ENCODE measurements at regions not wholly inside any gene's neighbourhood (a gene's known extent, or its start where the extent isn't known, plus 50 kb on each side); places are given as distances from the start of the nearest gene placed in this dataset.
A peak's percentile ranks its signal among the peaks of the same experiment; 100 is the strongest.

DNA sequence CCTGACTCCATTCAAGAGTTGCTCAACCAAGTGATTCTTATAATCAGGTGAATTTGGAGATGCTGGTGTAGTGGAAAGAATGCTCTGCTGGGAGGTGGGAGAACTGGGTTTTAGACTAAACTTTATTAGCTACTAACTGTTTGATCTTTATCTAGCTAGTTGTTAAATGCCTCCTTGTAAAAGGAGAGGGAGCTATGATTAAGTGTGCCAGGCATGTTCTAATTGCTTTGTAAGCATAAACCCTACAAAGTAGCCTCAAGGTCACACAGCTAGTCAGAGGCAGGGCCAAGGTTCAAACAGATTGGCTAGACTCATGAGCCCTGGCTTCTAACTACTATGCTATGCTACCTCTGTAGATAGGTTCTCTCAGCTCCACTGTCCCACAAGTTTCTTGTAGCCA lies 105.5 kb downstream of the NXPE2 start:
- H3K4me1 ChIP-seq (ENCODE audit: control insufficient read depth, insufficient read depth, low read length), result peaks cover 3% of the 10 kb centered on the region

DNA sequence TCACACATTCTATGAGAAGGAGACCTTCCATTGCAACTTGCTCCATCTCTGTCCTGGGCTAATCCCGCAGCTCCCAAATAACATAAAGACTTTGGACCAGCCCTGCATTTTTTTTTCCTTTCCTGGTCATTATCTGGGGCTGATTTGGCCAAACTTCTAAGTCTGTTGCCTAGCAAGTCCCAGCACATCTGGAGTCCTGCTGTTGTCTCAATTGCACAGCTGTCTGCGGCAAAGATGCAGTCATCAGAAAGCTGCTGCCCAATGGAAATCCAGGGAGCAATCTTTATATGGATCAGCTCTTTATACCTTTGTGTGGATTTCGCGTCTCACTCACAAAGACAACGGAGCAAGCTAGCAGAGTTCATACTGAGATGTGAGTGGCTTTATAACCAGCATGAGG lies 105.9 kb downstream of the NXPE2 start:
- H3K9me3 ChIP-seq (replicated peaks; ENCODE audit: control insufficient read depth, low read depth, low read length), result no peaks in the 10 kb centered on the region
- 11% methylated on average over 5 of the region's 5 CpGs for WGBS (ENCODE audit: insufficient coverage)
- peak; percentile 71 for DNase-seq
- peaks cover 3% of the 10 kb centered on the region for H3K4me1 ChIP-seq (ENCODE audit: control insufficient read depth, insufficient read depth, low read length)
- no peak overlapping the region for H3K27ac ChIP-seq (ENCODE audit: low read length)
- H3K27me3 ChIP-seq (ENCODE audit: control insufficient read depth, insufficient read depth, low read length), result no peaks in the 10 kb centered on the region
- H3K36me3 ChIP-seq (ENCODE audit: control insufficient read depth, insufficient read depth, low read length), result no peaks in the 10 kb centered on the region
- H3K4me3 ChIP-seq (ENCODE audit: low read length), result no peak overlapping the region

More for the DNA sequence above, 105.5 kb downstream of the NXPE2 start:
- H3K36me3 ChIP-seq (ENCODE audit: control insufficient read depth, insufficient read depth, low read length), result no peaks in the 10 kb centered on the region
- no peaks in the 10 kb centered on the region for H3K27me3 ChIP-seq (ENCODE audit: control insufficient read depth, insufficient read depth, low read length)
- no peak overlapping the region for H3K4me3 ChIP-seq (ENCODE audit: low read length)
- no peaks in the 10 kb centered on the region for H3K9me3 ChIP-seq (replicated peaks; ENCODE audit: control insufficient read depth, low read depth, low read length)
- no peak overlapping the region for H3K27ac ChIP-seq (ENCODE audit: low read length)
- DNase-seq, result no peak

DNA sequence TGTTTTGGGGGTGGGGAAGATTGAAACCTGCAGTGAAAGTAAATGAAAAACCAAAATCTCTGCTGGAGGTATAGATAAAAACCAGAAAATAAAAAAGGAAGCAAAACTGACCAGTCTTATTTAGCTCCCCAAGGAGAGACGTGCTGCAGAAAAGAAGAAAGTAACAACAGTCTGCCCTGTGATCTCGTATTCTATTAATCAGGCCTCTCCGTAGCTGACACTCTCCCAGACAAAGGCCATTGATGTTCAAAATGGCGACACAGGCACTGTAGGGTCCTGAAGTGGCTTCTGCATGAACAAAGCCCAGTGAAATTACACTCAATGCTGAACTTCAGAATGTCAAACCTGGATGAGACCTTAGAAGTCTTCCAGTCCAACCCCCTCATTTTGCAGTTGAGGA lies 106.6 kb downstream of the NXPE2 start:
- Histone ChIP-seq H3K27me3 (ENCODE audit: control insufficient read depth, insufficient read depth, low read length) (no peaks in the 10 kb centered on the region), H3K36me3 (ENCODE audit: control insufficient read depth, insufficient read depth, low read length) (no peaks in the 10 kb centered on the region), H3K4me1 (ENCODE audit: control insufficient read depth, insufficient read depth, low read length) (peaks cover 3% of the 10 kb centered on the region), H3K27ac (ENCODE audit: low read length) (no peak overlapping the region), H3K9me3 (replicated peaks; ENCODE audit: control insufficient read depth, low read depth, low read length) (no peaks in the 10 kb centered on the region), H3K4me3 (ENCODE audit: low read length) (no peak overlapping the region)
- WGBS (ENCODE audit: insufficient coverage), result 85% methylated on average over 4 of the region's 4 CpGs
- no peak for DNase-seq

DNA sequence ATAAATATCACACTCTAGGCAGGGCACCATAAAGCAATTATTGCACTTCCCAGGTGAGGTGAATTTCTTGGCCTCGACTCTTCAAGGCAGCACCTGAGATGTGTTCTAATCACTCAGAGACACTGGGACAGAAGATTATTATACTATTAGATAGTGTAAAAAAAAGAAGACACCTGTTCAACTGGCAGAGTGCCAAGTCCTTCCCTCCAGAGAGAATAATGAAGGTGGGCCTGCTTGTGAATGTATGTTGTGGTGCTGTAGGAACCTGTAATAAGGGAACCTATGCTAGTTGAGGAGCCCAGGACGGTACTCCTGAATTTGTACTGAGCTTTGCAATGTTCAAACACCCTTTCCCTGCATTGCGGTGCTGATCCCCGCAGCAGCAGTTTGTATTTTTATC lies 107.5 kb downstream of the NXPE2 start:
- WGBS (ENCODE audit: insufficient coverage), result no CpG with 5 or more reads among the region's 4 CpGs
- H3K9me3 ChIP-seq (replicated peaks; ENCODE audit: control insufficient read depth, low read depth, low read length), result no peaks in the 10 kb centered on the region

DNA sequence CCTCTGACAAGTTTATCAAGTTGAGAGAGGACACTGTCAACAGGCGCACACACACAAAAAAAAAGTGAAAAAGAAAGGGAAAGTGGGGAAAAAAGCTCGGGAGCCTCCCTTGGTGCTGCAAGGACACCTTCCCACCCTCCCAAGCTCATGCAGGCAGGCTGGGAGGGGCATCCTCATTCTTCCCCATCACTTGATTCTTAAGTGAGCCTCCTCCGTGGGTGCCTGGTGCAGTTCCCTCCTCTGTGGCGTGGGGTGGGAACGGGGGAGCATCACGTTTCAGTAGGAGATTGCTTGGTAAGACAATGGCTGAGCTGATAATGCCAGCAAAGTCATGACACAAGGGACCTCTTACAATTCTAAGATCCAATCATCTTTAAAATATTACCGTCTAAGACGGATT lies 108.8 kb downstream of the NXPE2 start:
- no CpG with 5 or more reads among the region's 8 CpGs for WGBS (ENCODE audit: insufficient coverage)
- Histone ChIP-seq H3K27me3 (ENCODE audit: control insufficient read depth, insufficient read depth, low read length) (peaks cover 2% of the 10 kb centered on the region), H3K27ac (ENCODE audit: low read length) (no peak overlapping the region), H3K4me3 (ENCODE audit: low read length) (no peak overlapping the region), H3K4me1 (ENCODE audit: control insufficient read depth, insufficient read depth, low read length) (peaks cover 3% of the 10 kb centered on the region), H3K36me3 (ENCODE audit: control insufficient read depth, insufficient read depth, low read length) (no peaks in the 10 kb centered on the region), H3K9me3 (replicated peaks; ENCODE audit: control insufficient read depth, low read depth, low read length) (no peaks in the 10 kb centered on the region)
- DNase-seq, result no peak

More for the DNA sequence above, 107.5 kb downstream of the NXPE2 start:
- no peak for DNase-seq
- Histone ChIP-seq H3K27me3 (ENCODE audit: control insufficient read depth, insufficient read depth, low read length) (peaks cover 2% of the 10 kb centered on the region), H3K4me1 (ENCODE audit: control insufficient read depth, insufficient read depth, low read length) (peaks cover 3% of the 10 kb centered on the region), H3K36me3 (ENCODE audit: control insufficient read depth, insufficient read depth, low read length) (no peaks in the 10 kb centered on the region), H3K4me3 (ENCODE audit: low read length) (no peak overlapping the region), H3K27ac (ENCODE audit: low read length) (no peak overlapping the region)

DNA sequence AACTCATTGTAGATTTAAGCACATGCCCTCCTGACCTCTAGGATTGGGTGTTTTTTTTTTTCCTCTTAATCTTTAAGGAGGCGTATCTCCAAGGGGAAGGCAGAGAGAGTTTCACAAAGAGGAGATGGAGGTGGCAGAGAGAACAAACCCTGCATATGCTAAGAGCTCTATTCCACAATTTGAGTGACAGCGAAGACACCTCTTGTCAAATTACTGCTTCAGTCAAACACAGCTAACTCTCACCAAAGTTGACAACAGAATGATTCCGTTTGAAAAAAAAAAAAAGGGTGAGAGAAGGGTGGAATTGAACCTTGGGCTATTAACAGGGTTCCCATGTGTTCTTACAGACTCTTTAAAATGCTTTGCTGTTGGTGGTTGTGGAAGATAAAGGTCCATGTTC lies 112.6 kb downstream of the NXPE2 start:
- Histone ChIP-seq H3K27ac (ENCODE audit: low read length) (no peak overlapping the region), H3K27me3 (ENCODE audit: control insufficient read depth, insufficient read depth, low read length) (peaks cover 4% of the 10 kb centered on the region), H3K4me1 (ENCODE audit: control insufficient read depth, insufficient read depth, low read length) (no peaks in the 10 kb centered on the region), H3K36me3 (ENCODE audit: control insufficient read depth, insufficient read depth, low read length) (no peaks in the 10 kb centered on the region), H3K4me3 (ENCODE audit: low read length) (no peak overlapping the region), H3K9me3 (replicated peaks; ENCODE audit: control insufficient read depth, low read depth, low read length) (no peaks in the 10 kb centered on the region)
- DNase-seq, result no peak
- WGBS (ENCODE audit: insufficient coverage), result no CpG with 5 or more reads among the region's 3 CpGs

DNA sequence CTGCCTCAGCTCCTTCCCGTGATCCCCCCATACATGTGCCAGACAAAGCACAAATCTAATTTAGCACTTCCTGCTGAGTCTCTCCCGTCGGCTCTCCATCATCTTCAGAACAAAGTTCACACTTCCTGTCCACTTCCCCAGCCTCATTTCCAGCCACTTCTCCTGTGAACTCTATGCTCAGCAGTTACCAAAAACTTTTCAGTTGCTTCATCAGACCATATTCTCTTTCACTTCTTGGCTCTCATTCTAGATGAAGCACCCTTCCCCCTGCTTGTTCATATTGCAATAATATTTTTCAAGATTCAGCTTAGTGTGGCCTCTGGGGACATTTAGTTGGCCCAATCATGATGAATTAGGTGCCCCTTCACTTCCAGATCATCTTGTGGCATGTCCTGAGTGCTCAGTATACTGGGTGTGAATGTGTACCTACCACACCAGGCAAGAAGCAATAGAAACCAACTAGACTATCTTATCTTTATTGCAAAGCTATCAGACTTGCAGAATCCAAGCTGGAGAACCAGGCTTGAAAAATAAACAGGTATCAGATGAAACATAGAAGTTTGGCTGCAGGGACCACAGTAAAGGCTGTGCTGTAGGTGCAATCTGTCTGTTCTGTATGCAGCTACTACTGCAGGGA lies 115.8 kb downstream of the NXPE2 start:
- Histone ChIP-seq H3K27ac (ENCODE audit: low read length) (no peak overlapping the region), H3K9me3 (replicated peaks; ENCODE audit: control insufficient read depth, low read depth, low read length) (no peaks in the 10 kb centered on the region), H3K4me1 (ENCODE audit: control insufficient read depth, insufficient read depth, low read length) (no peaks in the 10 kb centered on the region), H3K4me3 (ENCODE audit: low read length) (no peak overlapping the region), H3K36me3 (ENCODE audit: control insufficient read depth, insufficient read depth, low read length) (no peaks in the 10 kb centered on the region), H3K27me3 (ENCODE audit: control insufficient read depth, insufficient read depth, low read length) (peaks cover 4% of the 10 kb centered on the region)
- 12% methylated on average over 3 of the region's 3 CpGs for WGBS (ENCODE audit: insufficient coverage)
- no peak for DNase-seq

DNA sequence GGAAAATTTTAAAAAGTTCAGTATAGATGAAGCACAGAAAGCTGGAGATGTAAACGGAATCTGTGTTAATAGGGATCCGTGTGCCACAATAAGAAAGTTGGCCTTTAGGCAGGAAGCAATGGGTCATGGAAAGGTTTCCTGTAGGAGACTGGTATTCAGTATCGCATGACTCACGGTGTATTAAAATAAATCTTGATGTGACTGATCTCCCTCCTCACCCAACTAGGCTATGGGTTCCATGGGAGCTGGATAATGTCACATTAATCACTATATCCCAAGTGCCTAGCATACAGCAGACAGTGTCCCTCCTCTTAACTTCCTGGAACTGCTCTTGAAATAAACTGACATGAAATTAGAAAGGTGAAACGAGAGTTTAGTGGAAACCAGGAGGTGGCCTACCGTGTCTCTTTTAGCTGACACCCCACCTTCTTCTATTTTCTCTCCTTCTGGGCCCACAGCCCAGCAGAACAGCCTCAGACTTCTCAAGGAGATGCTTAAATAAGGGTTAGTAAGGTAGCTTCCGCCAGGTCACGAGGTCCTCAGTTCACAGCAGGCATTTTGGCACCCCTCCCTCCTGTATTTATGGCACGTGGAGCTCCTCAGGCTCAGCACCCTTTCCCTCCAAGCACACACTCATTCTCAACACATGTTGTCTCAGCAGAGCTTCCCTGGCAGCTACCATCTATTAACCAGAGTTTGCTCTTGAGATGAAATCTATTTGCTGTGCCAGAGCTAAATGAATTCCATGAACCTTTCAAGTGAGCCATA lies 118.8 kb downstream of the NXPE2 start:
- Histone ChIP-seq H3K36me3 (ENCODE audit: control insufficient read depth, insufficient read depth, low read length) (no peaks in the 10 kb centered on the region), H3K4me1 (ENCODE audit: control insufficient read depth, insufficient read depth, low read length) (no peaks in the 10 kb centered on the region), H3K9me3 (replicated peaks; ENCODE audit: control insufficient read depth, low read depth, low read length) (no peaks in the 10 kb centered on the region), H3K4me3 (ENCODE audit: low read length) (no peak overlapping the region), H3K27ac (ENCODE audit: low read length) (no peak overlapping the region), H3K27me3 (ENCODE audit: control insufficient read depth, insufficient read depth, low read length) (peaks cover 6% of the 10 kb centered on the region)
- 20% methylated on average over 1 of the region's 9 CpGs for WGBS (ENCODE audit: insufficient coverage)
- peak; percentile 30 for DNase-seq

DNA sequence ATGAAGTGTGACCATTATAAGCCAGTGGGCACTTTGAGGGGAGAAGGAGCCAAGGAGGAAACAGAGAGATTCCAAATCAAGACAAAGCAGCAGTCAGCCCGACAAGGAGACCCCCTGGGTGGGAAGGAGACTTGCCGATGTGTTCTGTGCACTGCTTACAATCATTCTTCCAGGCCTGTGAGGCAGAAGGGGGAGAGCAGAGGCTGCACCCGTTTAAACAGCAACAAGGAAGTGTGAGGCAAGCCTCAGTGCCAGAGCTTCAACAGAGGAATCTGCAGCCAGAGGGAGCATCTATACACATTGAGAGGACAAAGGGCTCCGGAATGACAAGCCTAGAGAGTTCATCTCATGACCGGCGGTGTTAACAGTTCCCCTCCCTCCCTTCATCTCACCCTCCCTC lies 121.1 kb downstream of the NXPE2 start:
- Histone ChIP-seq H3K4me3 (ENCODE audit: low read length) (no peak overlapping the region), H3K9me3 (replicated peaks; ENCODE audit: control insufficient read depth, low read depth, low read length) (no peaks in the 10 kb centered on the region), H3K27ac (ENCODE audit: low read length) (no peak overlapping the region), H3K36me3 (ENCODE audit: control insufficient read depth, insufficient read depth, low read length) (no peaks in the 10 kb centered on the region), H3K4me1 (ENCODE audit: control insufficient read depth, insufficient read depth, low read length) (no peaks in the 10 kb centered on the region), H3K27me3 (ENCODE audit: control insufficient read depth, insufficient read depth, low read length) (peaks cover 6% of the 10 kb centered on the region)
- 6% methylated on average over 5 of the region's 6 CpGs for WGBS (ENCODE audit: insufficient coverage)
- DNase-seq, result peak; percentile 22

DNA sequence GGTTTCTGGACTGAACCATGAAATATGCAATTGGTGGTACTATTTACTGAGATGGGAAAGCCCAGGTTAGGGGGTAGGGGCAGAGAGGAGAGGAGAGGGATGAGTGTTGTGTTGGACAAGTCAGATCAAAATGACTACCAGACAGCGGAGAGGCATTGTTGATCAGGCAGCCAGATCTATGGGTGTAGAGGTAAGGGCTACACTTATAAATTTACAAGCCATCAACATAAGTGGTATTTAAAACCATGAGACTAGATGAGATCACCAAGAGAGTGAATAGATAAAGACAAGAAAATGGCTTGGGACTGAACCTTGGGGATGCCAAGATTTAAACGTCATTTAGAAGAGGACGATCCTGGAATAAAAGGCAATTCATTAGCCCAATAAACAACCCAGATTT lies 123.4 kb downstream of the NXPE2 start:
- no peaks in the 10 kb centered on the region for H3K36me3 ChIP-seq (ENCODE audit: control insufficient read depth, insufficient read depth, low read length)
- peaks cover 4% of the 10 kb centered on the region for H3K27me3 ChIP-seq (ENCODE audit: control insufficient read depth, insufficient read depth, low read length)
- no peak for DNase-seq
- WGBS (ENCODE audit: insufficient coverage), result 91% methylated on average over 2 of the region's 3 CpGs
- H3K4me3 ChIP-seq (ENCODE audit: low read length), result no peak overlapping the region
- no peaks in the 10 kb centered on the region for H3K4me1 ChIP-seq (ENCODE audit: control insufficient read depth, insufficient read depth, low read length)
- H3K27ac ChIP-seq (ENCODE audit: low read length), result no peak overlapping the region
- H3K9me3 ChIP-seq (replicated peaks; ENCODE audit: control insufficient read depth, low read depth, low read length), result no peaks in the 10 kb centered on the region

All from muscle of leg (tissue), 3 donors.